Head of caudate nucleus (tissue), 42 donors: ENCODE measurements at regions not wholly inside any gene's neighbourhood (a gene's known extent, or its start where the extent isn't known, plus 50 kb on each side); places are given as distances from the start of the nearest gene placed in this dataset.
"Not testable (repeated sequence)": the region's sequence is repeated elsewhere in the genome, so short reads cannot be mapped to it uniquely, and the experiment has no call there.

Experiments used
- DNase-seq, 42 donors: peaks; one replicate each; pipeline versions ENCODE4 v3.0.0 to v3.0.0-alpha.2; 2020 to 2021; ENCODE audit warnings: mixed read lengths in 7 of 42
- intact Hi-C: fragments of 100-400 bp; cut with DNase I; formaldehyde crosslinking; loops from one replicate; pipeline ENCODE4 v1.15.0; 2022

- DNase-seq, intact Hi-C loops: not testable (repeated sequence)
Measured at GRCh38 chr16:16448423-16448822, 69.5 kb downstream of the NPIPA7 start.

- intact Hi-C loops, result not testable (repeated sequence)
Measured at GRCh38 chr16:16449712-16450237, 70.8 kb downstream of the NPIPA7 start.

GRCh38 chr16:16451721-16452410, 72.9 kb downstream of the NPIPA7 start:
- DNase-seq, intact Hi-C loops: not testable (repeated sequence)

More at GRCh38 chr16:16449712-16450237, 70.8 kb downstream of the NPIPA7 start:
- DNase-seq, result not testable (repeated sequence)

- intact Hi-C loops, result not testable (repeated sequence)
Measured at GRCh38 chr16:16458579-16458978, 79.6 kb downstream of the NPIPA7 start.

GRCh38 chr16:16463792-16464191, 84.9 kb downstream of the NPIPA7 start:
- intact Hi-C loops, DNase-seq: not testable (repeated sequence)

More at GRCh38 chr16:16458579-16458978, 79.6 kb downstream of the NPIPA7 start:
- not testable (repeated sequence) for DNase-seq

GRCh38 chr16:16488919-16489318, 110.0 kb downstream of the NPIPA7 start:
- intact Hi-C loops, DNase-seq: not testable (repeated sequence)

GRCh38 chr16:16489466-16489865, 110.5 kb downstream of the NPIPA7 start:
- DNase-seq, intact Hi-C loops: not testable (repeated sequence)

GRCh38 chr16:16494114-16494513, 115.2 kb downstream of the NPIPA7 start:
- intact Hi-C loops, DNase-seq: not testable (repeated sequence)

GRCh38 chr16:16494998-16495397, 116.1 kb downstream of the NPIPA7 start:
- intact Hi-C loops, DNase-seq: not testable (repeated sequence)

- DNase-seq, intact Hi-C loops: not testable (repeated sequence)
Measured at GRCh38 chr16:16499875-16500274, 120.9 kb downstream of the NPIPA7 start.

GRCh38 chr16:16507041-16507440, 128.1 kb downstream of the NPIPA7 start:
- DNase-seq, intact Hi-C loops: not testable (repeated sequence)

GRCh38 chr16:16508344-16508743, 129.4 kb downstream of the NPIPA7 start:
- intact Hi-C loops, DNase-seq: not testable (repeated sequence)

- intact Hi-C loops, DNase-seq: not testable (repeated sequence)
Measured at GRCh38 chr16:16519395-16519794, 140.5 kb downstream of the NPIPA7 start.

GRCh38 chr16:16521239-16522002, 142.5 kb downstream of the NPIPA7 start:
- DNase-seq, intact Hi-C loops: not testable (repeated sequence)

GRCh38 chr16:16526998-16527397, 148.1 kb downstream of the NPIPA7 start:
- DNase-seq, intact Hi-C loops: not testable (repeated sequence)

- intact Hi-C loops, DNase-seq: not testable (repeated sequence)
Measured at GRCh38 chr16:16530744-16531143, 151.8 kb downstream of the NPIPA7 start.

- intact Hi-C loops, DNase-seq: not testable (repeated sequence)
Measured at GRCh38 chr16:16535565-16535964, 156.6 kb downstream of the NPIPA7 start.

GRCh38 chr16:16536151-16536550, 157.2 kb downstream of the NPIPA7 start:
- DNase-seq, intact Hi-C loops: not testable (repeated sequence)

GRCh38 chr16:16549710-16550109, 170.8 kb downstream of the NPIPA7 start:
- intact Hi-C loops, result not testable (repeated sequence)

GRCh38 chr16:16550824-16551223, 171.9 kb downstream of the NPIPA7 start:
- DNase-seq, intact Hi-C loops: not testable (repeated sequence)

More at GRCh38 chr16:16549710-16550109, 170.8 kb downstream of the NPIPA7 start:
- not testable (repeated sequence) for DNase-seq
